ENCODE measurements at regions not wholly inside any gene's neighbourhood (a gene's known extent, or its start where the extent isn't known, plus 50 kb on each side); places are given as distances from the start of the nearest gene placed in this dataset.

DNA sequence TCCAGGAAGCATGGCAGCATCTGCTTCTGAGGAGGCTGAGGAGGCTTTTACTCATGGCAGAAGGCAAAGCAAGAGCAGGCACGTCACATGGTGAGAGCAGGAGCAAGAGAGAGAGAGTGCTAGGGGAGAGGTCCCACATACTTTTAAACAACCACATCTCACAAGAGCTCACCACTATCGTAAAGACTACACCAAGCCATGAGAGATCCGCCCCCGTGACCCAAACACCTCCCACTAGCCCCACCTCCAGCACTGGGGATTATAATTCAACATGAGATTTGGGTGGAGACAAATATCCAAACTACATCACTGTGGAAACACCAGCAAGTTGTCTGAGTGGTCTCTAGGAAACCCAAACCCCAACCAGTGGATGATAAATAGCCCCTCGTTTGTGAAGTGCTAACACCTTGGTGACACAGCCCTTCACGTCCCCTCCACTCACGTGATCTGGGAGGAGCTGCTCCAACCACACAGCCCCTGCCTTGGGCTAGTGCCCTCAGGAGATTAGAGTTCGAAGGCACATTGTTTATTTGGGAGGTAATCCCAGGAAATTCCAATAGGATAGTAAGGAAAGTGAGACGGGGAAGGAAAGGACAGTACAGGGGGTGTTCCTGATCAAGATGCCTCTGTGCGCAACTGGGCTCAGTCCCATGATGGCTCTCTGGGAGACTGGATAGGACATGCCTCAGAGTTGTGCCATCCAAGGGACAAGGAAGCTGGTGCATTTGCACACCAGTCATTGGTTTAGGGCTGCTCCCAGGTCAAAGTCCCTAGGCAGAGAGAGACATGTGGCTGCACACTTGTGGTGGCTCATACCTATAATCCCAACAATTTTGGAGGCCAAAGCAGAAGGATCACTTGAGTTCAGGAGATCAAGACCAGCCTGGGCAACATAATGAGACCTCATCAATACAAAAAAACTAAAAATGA is 80.6 kb upstream of the CTNNB1 start:
- H3K4me3 ChIP-seq (ENCODE audit: control insufficient read depth, low read depth, low read length) = no peak overlapping the region
- TF ChIP-seq, protein P1, sequence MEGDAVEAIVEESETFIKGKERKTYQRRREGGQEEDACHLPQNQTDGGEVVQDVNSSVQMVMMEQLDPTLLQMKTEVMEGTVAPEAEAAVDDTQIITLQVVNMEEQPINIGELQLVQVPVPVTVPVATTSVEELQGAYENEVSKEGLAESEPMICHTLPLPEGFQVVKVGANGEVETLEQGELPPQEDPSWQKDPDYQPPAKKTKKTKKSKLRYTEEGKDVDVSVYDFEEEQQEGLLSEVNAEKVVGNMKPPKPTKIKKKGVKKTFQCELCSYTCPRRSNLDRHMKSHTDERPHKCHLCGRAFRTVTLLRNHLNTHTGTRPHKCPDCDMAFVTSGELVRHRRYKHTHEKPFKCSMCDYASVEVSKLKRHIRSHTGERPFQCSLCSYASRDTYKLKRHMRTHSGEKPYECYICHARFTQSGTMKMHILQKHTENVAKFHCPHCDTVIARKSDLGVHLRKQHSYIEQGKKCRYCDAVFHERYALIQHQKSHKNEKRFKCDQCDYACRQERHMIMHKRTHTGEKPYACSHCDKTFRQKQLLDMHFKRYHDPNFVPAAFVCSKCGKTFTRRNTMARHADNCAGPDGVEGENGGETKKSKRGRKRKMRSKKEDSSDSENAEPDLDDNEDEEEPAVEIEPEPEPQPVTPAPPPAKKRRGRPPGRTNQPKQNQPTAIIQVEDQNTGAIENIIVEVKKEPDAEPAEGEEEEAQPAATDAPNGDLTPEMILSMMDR (conservative IDR thresholded peaks at IDR 0.05; ENCODE audit: control insufficient read depth, insufficient read depth, low read depth, low read length) = no peak
- DNase-seq (ENCODE audit: low read depth) = no peak

DNA sequence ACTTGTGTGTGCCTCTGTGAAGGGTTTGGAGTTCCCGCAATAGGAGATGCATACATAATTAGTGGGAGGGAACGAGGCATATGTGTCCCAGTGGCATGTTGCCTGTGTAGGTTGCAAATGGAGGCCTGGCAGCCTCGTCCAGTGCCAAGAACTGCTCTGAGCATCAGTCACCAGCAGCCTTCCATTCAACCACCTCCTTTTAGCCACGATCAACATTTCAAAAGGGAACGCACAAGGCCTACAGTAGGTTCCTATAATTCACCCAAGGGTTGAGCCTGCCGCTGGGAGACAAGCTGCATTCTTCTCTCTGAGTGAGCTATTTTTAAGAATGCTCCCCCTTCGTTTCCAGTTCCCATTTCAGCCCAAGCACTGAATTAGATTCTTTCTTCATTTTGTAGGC is 78.8 kb upstream of the CTNNB1 start:
- DNase-seq (ENCODE audit: low read depth) = no peak
- TF ChIP-seq, protein P1 (conservative IDR thresholded peaks at IDR 0.05; ENCODE audit: control insufficient read depth, insufficient read depth, low read depth, low read length) = no peak
- H3K4me3 ChIP-seq (ENCODE audit: control insufficient read depth, low read depth, low read length) = no peak overlapping the region

DNA sequence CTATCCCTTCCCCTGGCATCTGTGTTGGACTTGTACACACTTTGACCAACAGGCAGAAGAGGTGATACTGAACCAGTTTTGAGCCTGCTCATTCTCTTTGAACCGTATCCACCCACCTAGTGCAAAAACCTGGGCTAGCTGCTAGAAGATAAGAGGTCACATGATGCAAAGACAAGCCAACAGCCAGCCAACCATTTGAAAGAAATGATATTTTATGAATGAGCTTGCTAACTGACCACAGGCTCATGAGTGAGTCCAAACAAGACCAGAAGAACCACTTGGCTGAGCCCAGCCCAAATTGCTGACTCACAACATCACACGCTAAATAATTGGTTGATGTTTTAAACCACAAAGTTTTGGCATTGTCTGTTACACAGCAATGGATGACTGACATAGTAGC is 74.0 kb upstream of the CTNNB1 start:
- DNase-seq (ENCODE audit: low read depth) = no peak
- H3K4me3 ChIP-seq (ENCODE audit: control insufficient read depth, low read depth, low read length) = no peak overlapping the region
- TF ChIP-seq, protein P1 (conservative IDR thresholded peaks at IDR 0.05; ENCODE audit: control insufficient read depth, insufficient read depth, low read depth, low read length) = no peak

DNA sequence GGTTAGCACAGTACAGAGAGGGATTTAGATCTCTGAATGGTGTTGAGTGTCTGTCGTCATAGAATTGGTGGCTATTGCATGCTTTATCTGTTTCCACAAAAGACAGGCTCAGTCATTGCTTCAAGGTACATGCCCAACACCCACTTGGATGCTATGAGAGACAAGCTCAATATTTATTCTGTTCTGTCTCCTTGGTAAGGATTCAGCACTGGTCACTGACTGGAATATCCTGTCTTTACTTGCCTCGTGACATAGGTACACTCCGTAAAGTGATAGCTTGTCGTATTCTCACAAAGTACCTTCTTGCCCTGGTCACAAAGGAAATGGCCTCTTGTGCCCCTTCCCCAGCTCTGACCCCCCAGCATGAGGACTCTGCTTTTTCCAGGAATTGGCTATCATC is 72.8 kb upstream of the CTNNB1 start:
- TF ChIP-seq, protein P1 (conservative IDR thresholded peaks at IDR 0.05; ENCODE audit: control insufficient read depth, insufficient read depth, low read depth, low read length) = no peak
- DNase-seq (ENCODE audit: low read depth) = no peak
- no peak overlapping the region for H3K4me3 ChIP-seq (ENCODE audit: control insufficient read depth, low read depth, low read length)

DNA sequence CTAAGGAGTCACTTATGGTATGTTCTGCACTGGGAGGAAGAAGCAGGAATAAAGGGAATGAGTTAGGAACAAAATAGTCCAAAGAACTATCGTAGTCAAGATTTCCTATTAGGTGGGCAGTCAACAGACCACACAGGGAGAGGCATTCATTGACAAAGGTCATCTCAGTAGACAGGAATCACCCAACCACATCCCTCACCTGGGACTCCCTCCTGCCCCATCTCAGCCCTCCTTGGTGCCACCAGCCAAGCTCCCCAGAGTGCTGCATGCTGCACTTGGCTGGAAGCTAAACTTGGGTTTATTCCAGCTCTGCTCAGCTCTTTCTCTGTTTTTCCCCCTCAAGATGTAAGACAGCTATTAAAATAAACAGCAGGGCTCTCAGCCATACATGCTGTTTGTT is 72.3 kb upstream of the CTNNB1 start:
- DNase-seq (ENCODE audit: low read depth) = no peak
- TF ChIP-seq, protein P1 (conservative IDR thresholded peaks at IDR 0.05; ENCODE audit: control insufficient read depth, insufficient read depth, low read depth, low read length) = no peak
- H3K4me3 ChIP-seq (ENCODE audit: control insufficient read depth, low read depth, low read length) = no peak overlapping the region

DNA sequence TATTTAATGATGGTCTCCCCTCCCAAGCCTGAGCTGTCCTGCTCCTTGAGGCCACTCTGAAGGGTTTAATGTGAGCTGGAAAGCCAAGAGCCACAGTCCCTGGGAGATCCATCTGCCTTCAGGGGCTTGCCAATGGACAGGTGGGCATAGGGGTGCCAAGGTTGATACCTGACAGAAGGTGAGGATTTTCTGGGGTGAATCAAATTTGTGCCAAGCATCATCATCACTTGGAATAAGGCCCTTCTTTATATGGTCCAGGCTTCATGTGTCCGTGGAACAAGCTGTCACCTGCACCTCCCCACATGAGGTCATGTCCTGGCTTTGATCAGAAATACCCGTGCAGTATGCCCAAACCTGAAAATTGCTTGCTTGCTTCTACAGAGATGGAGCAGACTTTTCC is 71.9 kb upstream of the CTNNB1 start:
- no peak overlapping the region for H3K4me3 ChIP-seq (ENCODE audit: control insufficient read depth, low read depth, low read length)
- TF ChIP-seq, protein P1 (conservative IDR thresholded peaks at IDR 0.05; ENCODE audit: control insufficient read depth, insufficient read depth, low read depth, low read length) = no peak
- DNase-seq (ENCODE audit: low read depth) = no peak

Data from fibroblast of mammary gland (primary cell).